Loucy (cell line): ENCODE measurements at regions not wholly inside any gene's neighbourhood (a gene's known extent, or its start where the extent isn't known, plus 50 kb on each side); places are given as distances from the start of the nearest gene placed in this dataset.

ENCODE experiments used
- H2AFZ ChIP-seq: fragments of 200-600 bp; sonication (generic); 2 replicates; pipeline ENCODE4 v1.6.0; 2016; ENCODE audit warnings: antibody characterized with exemption, mild to moderate bottlenecking, low read length, moderate library complexity
- H3F3A ChIP-seq: fragments of 200-600 bp; 2 replicates; pipeline ENCODE4 v1.6.0; 2016; ENCODE audit warnings: antibody characterized with exemption, low read depth, mild to moderate bottlenecking
- H3K27me3 ChIP-seq: fragments of 200-600 bp; sonication (generic); 2 replicates; pipeline ENCODE4 v1.6.1; 2014; ENCODE audit warnings: low read length, mild to moderate bottlenecking; ENCODE audit not compliant: insufficient read depth, poor library complexity, severe bottlenecking
- H3K36me3 ChIP-seq: fragments of 200-600 bp; sonication (generic); 2 replicates; pipeline ENCODE4 v1.6.1; 2016; ENCODE audit warnings: low read length; ENCODE audit not compliant: insufficient read depth
- H3K4me1 ChIP-seq: fragments of 200-600 bp; sonication (generic); 2 replicates; pipeline ENCODE4 v1.5.1; 2014; ENCODE audit warnings: low read length, mild to moderate bottlenecking; ENCODE audit not compliant: insufficient read depth, poor library complexity, severe bottlenecking
- H3K4me2 ChIP-seq: fragments of 200-600 bp; sonication (generic); 2 replicates; pipeline ENCODE4 v1.6.0; 2014; ENCODE audit warnings: antibody characterized with exemption, low read length, low read depth, mild to moderate bottlenecking; ENCODE audit not compliant: poor library complexity, severe bottlenecking
- H3K4me3 ChIP-seq: fragments of 200-600 bp; sonication (generic); 2 replicates; pipeline ENCODE4 v1.5.1; 2014; ENCODE audit warnings: low read length, mild to moderate bottlenecking, mixed read lengths; ENCODE audit not compliant: poor library complexity, severe bottlenecking
- H3K79me2 ChIP-seq: fragments of 200-600 bp; sonication (generic); 2 replicates; pipeline ENCODE4 v1.6.1; 2014; ENCODE audit warnings: low read length; ENCODE audit not compliant: insufficient read depth
- H3K9ac ChIP-seq: fragments of 200-600 bp; sonication (generic); 2 replicates; pipeline ENCODE4 v1.6.0; 2014; ENCODE audit warnings: mild to moderate bottlenecking, low read depth, low read length, moderate library complexity; ENCODE audit not compliant: poor library complexity, severe bottlenecking
- H3K9me2 ChIP-seq: fragments of 200-600 bp; sonication (generic); replicated peaks from 2 replicates; pipeline ENCODE4 v1.6.1; 2016; ENCODE audit warnings: low read depth, low read length, mixed read lengths
- H3K9me3 ChIP-seq: fragments of 200-600 bp; sonication (generic); 2 replicates; pipeline ENCODE4 v1.6.1; 2014; ENCODE audit warnings: mild to moderate bottlenecking, antibody characterized with exemption, low read length, low read depth; ENCODE audit not compliant: insufficient read depth
- H4K20me1 ChIP-seq: fragments of 200-600 bp; sonication (generic); 2 replicates; pipeline ENCODE4 v1.6.0; 2014; ENCODE audit warnings: antibody characterized with exemption, low read length, mild to moderate bottlenecking; ENCODE audit not compliant: insufficient read depth, poor library complexity, severe bottlenecking
- EZH2phosphoT487 ChIP-seq: fragments of 200-600 bp; IDR thresholded peaks from 2 replicates; pipeline ENCODE4 v1.6.1; 2018; ENCODE audit warnings: antibody characterized with exemption, mild to moderate bottlenecking, moderate library complexity, borderline replicate concordance
- TF ChIP-seq, protein P1 (sequence below): fragments of 200-600 bp; sonication (generic); conservative IDR thresholded peaks from 2 replicates; pipeline ENCODE4 v1.5.1; 2014; ENCODE audit warnings: mild to moderate bottlenecking, antibody characterized with exemption, low read length

DNA sequence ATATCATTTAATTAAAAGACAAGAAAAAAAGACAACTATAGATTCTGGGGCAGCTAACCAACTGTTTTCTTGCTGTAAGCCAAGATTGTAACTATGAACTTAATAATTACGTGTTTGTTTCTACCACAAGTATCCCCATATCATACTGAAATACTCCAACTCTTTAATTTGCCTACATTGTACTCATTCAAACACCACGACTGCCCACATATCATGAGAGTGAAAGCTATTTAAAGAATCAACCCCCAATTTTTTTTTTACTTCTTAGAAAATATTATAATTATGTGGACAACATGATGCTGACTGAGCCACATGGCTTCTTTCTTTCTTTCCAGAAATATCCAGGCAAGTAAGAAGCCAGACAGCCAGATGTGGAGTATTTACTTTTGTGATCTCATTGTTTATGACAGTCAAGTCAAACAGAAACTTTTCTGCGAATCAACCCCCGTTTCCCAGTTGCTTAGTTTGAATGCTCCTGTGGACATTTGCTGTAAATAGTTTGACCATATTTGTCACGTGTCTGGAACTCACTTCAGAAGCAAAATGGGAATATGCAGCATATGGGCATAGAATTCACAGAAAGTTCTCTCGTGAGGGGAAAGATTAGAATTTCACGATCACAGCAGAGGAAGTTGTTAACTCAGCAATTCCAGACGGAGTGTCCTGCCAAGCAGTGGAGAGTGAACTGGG lies 126.8 kb upstream of the PSMD7 start:
- TF ChIP-seq, protein P1, sequence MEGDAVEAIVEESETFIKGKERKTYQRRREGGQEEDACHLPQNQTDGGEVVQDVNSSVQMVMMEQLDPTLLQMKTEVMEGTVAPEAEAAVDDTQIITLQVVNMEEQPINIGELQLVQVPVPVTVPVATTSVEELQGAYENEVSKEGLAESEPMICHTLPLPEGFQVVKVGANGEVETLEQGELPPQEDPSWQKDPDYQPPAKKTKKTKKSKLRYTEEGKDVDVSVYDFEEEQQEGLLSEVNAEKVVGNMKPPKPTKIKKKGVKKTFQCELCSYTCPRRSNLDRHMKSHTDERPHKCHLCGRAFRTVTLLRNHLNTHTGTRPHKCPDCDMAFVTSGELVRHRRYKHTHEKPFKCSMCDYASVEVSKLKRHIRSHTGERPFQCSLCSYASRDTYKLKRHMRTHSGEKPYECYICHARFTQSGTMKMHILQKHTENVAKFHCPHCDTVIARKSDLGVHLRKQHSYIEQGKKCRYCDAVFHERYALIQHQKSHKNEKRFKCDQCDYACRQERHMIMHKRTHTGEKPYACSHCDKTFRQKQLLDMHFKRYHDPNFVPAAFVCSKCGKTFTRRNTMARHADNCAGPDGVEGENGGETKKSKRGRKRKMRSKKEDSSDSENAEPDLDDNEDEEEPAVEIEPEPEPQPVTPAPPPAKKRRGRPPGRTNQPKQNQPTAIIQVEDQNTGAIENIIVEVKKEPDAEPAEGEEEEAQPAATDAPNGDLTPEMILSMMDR = no peak
- no peak for TF ChIP-seq EZH2phosphoT487
- Histone ChIP-seq H4K20me1 (no peaks in the 10 kb centered on the region), H3K79me2 (no peaks in the 10 kb centered on the region), H3K4me3 (no peak overlapping the region), H3K4me1 (no peaks in the 10 kb centered on the region), H3K36me3 (no peaks in the 10 kb centered on the region), H3K4me2 (no peak overlapping the region), H2AFZ (no peak overlapping the region), H3F3A (no peaks in the 10 kb centered on the region), H3K9me3 (no peaks in the 10 kb centered on the region), H3K9ac (no peak overlapping the region), H3K27me3 (no peaks in the 10 kb centered on the region), H3K9me2 (no peaks in the 10 kb centered on the region)

DNA sequence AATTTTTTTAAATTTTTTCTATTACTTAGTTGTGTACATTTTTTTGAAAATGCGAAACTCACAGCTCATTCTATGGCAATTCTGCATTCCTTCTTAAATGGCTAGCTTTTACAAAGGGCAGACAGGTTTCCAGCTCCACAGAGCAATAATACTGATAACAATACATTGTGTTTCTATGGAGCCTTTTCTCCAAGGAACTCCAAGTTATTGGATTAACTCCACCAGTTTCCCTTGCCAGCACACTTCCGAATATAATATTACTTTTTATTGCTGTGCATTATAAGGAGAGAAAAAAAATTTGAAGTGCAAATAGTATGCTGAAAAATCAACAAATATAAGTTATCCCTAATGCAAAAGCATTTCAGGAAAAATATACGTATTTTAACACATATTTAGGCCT lies 127.5 kb upstream of the PSMD7 start:
- Histone ChIP-seq H4K20me1 (no peaks in the 10 kb centered on the region), H3K9me3 (no peaks in the 10 kb centered on the region), H3F3A (no peaks in the 10 kb centered on the region), H3K9ac (no peak overlapping the region), H3K4me2 (no peak overlapping the region), H2AFZ (no peak overlapping the region), H3K4me1 (no peaks in the 10 kb centered on the region), H3K79me2 (no peaks in the 10 kb centered on the region), H3K36me3 (no peaks in the 10 kb centered on the region), H3K9me2 (no peaks in the 10 kb centered on the region), H3K4me3 (no peak overlapping the region), H3K27me3 (no peaks in the 10 kb centered on the region)
- TF ChIP-seq EZH2phosphoT487 = no peak
- TF ChIP-seq, protein P1 = no peak

DNA sequence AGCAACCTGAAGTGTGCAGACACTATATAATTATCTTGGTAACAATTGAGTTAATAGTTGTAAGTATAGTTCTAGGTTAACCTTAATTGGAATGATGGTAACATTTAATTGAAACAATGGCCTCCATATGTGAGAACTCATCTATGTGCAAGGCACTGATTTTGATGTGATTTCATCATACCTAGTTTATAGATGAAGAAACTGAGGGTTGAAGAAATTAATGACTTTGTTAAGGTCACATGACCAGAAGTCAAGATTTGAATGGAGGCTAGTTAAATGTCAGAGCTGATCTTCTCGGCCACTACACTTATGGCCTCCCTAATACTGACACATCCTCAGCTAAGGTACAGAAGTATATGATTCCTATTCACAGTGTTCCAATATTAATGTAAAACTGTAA lies 128.2 kb upstream of the PSMD7 start:
- Histone ChIP-seq H4K20me1 (no peaks in the 10 kb centered on the region), H3K36me3 (no peaks in the 10 kb centered on the region), H3K4me1 (no peaks in the 10 kb centered on the region), H3K9ac (no peak overlapping the region), H3K9me3 (no peaks in the 10 kb centered on the region), H3F3A (no peaks in the 10 kb centered on the region), H2AFZ (no peak overlapping the region), H3K4me3 (no peak overlapping the region), H3K79me2 (no peaks in the 10 kb centered on the region), H3K27me3 (no peaks in the 10 kb centered on the region), H3K9me2 (no peaks in the 10 kb centered on the region), H3K4me2 (no peak overlapping the region)
- TF ChIP-seq EZH2phosphoT487 = no peak
- TF ChIP-seq, protein P1 = no peak
